22Rv1 (cell line): ENCODE measurements at regions not wholly inside any gene's neighbourhood (a gene's known extent, or its start where the extent isn't known, plus 50 kb on each side); places are given as distances from the start of the nearest gene placed in this dataset.

Experiments
- ZFX ChIP-seq: fragments of 450-650 bp; IDR thresholded peaks from 2 replicates; pipeline ENCODE4 v1.6.1; 2017; ENCODE audit warnings: antibody characterized with exemption, borderline replicate concordance
- TF ChIP-seq, protein P1 (sequence below): fragments of 450-650 bp; IDR thresholded peaks from 2 replicates; pipeline ENCODE4 v1.5.1; 2017; ENCODE audit warnings: mild to moderate bottlenecking

DNA sequence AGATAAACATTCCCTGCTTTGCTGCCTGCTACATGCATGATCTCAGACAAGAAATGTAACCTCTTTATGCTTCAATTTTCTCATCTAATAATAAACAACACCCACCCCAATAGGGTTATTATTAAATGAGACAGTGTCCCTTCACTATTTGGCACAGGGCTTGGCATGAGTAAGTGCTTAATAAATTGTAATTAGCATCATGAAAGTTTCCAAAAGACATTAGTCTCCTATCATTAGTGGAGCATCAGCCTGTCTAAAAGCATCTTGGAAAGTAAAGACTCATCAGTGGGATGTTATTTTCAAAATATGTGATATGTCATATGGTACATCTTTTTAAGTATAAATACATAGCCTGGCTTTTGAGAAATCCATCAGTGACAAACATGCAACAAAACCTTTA, 275.0 kb downstream of the ZEB2 start:
- TF ChIP-seq, protein P1, sequence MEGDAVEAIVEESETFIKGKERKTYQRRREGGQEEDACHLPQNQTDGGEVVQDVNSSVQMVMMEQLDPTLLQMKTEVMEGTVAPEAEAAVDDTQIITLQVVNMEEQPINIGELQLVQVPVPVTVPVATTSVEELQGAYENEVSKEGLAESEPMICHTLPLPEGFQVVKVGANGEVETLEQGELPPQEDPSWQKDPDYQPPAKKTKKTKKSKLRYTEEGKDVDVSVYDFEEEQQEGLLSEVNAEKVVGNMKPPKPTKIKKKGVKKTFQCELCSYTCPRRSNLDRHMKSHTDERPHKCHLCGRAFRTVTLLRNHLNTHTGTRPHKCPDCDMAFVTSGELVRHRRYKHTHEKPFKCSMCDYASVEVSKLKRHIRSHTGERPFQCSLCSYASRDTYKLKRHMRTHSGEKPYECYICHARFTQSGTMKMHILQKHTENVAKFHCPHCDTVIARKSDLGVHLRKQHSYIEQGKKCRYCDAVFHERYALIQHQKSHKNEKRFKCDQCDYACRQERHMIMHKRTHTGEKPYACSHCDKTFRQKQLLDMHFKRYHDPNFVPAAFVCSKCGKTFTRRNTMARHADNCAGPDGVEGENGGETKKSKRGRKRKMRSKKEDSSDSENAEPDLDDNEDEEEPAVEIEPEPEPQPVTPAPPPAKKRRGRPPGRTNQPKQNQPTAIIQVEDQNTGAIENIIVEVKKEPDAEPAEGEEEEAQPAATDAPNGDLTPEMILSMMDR: no peak
- TF ChIP-seq ZFX: no peak
